GM18499 (cell line): ENCODE measurements at regions not wholly inside any gene's neighbourhood (a gene's known extent, or its start where the extent isn't known, plus 50 kb on each side); places are given as distances from the start of the nearest gene placed in this dataset.
A peak's percentile ranks its signal among the peaks of the same experiment; 100 is the strongest.

Source experiments
- ATAC-seq: cut with Tn5 transposase; IDR thresholded peaks from one replicate; pipeline ENCODE4 v1.9.1; 2021; ENCODE audit warnings: moderate number of reproducible peaks; ENCODE audit not compliant: insufficient read depth, unreplicated experiment

GRCh38 chr6:91645811-91646210, 1058.9 kb upstream of the MAP3K7 start:
- no peak for ATAC-seq

GRCh38 chr6:91637217-91637616, 1050.3 kb upstream of the MAP3K7 start:
- no peak for ATAC-seq

GRCh38 chr6:91634791-91635190, 1047.9 kb upstream of the MAP3K7 start:
- no peak for ATAC-seq

GRCh38 chr6:91633374-91634111, 1046.7 kb upstream of the MAP3K7 start:
- no peak for ATAC-seq

DNA sequence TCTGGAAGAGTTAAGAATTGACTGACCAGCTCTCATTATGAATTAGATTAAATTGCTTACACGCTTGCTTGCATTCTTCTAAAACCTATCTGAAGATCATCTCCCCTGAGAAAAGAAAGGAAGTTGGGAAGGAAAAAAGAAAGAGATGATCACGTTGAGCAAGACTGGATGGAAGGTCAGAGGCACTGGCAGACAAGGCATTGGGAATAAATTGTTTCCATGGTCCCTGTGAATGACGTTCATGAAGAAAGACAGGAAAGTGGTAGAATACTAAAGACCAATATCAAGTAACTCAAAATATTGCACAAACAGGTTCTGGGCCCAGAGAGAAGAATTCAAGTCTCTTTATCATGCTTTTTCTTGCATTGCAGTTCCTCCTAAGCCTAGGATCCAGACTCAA, 1045.4 kb upstream of the MAP3K7 start:
- ATAC-seq = no peak

DNA sequence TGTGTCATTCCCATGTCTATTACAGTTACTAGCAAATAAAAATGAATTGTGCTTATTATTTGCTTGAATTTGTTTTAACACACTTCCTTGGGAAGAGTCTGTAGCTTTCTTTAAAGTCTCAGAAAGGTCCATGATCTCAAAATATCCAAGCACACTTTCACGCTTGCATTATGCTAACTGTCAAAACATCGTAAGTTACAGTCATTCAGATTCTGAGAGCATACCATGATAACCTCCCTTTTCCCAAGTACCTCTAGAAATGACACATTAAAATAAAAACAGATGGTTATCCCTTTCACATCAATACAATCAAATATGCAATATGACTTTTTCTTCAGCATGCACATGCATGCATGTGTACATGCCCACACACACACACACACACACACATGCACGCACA, 1044.4 kb upstream of the MAP3K7 start:
- ATAC-seq = no peak

DNA sequence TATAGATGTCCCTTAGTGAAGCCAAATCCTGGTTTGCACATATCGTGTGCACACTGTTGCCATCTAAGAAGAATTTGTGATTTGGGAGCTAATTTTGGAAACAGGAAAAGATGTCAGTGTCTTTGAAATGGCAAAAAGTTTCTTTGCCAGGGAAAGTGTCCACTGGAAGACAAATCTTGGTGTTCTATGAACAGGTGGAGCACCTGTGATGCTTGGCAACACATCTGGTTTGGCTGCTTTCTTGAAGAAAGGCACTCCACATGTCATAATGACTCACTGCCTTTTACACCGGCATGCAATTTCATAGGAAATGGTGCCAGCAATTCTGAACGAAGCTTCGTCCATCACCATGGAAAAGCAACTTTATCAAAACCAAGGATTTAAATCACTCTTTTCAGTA, 1040.0 kb upstream of the MAP3K7 start:
- no peak for ATAC-seq

GRCh38 chr6:91613481-91613880, 1026.6 kb upstream of the MAP3K7 start:
- no peak for ATAC-seq

DNA sequence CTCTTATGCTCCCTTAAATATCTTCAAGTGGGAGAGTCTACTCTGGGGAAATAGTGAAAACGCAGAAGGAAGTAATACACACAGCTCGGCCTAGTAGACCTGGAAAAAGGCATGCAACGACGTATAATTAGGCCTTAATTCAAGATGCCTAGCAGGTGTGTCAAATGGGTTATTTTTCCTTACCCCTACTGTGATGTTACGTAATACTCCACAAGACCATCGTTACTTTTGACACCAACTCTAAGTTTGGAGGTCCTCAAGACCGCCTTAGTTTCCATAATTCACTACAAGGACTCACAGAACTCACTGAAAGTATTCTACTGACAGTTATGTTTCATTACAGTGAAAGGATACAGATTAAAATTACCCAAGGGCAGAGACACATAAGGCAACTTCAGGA, 1024.3 kb upstream of the MAP3K7 start:
- ATAC-seq = no peak

DNA sequence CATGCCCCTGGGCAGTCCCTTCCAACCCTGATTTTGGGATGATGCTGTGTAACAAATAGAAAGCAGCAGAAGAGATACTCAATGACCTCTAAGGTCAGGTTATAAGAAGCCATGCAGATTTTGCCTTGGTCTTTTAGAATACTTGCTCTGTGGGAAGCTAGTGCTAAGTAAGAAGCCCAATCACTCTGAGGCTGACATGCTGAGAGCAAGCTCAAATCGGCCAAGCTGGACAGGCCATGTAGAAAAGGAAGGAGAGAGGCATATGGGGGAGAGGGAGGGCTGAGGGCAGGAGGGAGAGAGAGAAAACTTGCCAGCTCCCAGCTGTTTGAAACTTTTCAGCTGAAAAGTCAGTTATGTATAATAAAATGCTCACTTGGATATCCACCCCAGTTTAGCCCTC, 1021.6 kb upstream of the MAP3K7 start:
- ATAC-seq = no peak

DNA sequence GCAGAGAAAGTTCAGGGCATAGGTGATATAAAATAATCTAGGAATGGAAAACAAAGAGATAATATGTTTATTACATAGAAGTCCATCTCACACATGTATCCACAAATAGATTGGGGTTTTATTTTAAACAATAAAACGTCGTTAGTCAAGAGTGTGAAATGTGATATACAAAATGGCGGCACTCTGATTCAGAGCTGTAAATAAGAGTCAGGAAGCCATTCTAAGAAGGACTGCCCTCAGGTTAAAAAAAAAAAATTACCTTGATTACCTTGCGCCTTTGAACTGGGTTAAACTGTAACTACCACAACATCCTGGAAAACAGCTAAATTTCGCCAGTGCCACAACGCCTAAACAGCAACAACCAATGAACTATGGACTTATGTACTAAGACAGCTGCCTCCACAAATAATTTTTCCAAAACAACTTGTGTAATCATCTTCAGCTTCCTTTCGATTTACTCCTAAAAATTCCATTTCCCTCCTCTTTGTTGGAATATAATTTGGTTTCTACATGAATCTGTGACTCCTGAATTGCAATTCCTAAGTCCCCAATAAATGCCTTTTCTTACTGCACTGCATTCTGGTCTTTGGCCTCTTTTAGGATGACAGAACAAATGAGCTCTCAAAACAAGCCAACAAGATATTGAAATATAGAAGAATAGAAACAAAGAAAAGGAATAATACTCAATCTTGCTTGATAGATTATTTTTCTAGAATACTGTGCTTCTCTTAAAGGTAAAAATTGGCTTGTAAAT, 1019.5 kb upstream of the MAP3K7 start:
- no peak for ATAC-seq

DNA sequence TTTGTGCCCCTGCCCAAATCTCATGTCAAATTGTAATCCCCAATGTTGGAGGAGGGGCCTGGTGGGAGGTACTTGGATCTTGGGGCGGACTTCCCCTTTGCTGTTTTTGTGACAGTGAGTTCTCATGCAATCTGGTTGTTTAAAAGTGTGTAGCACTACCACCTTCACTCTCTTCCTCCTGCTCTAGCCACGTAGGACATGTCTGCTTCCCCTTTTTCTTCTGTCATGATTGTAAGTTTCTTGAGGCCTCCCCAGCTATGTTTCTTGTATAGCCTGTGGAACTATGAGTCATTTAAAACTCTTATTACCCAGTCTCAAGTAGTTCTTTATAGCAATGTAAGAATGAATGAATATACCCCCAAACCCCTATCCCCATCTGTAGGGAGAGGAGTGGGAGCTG, 1013.7 kb upstream of the MAP3K7 start:
- ATAC-seq = no peak

DNA sequence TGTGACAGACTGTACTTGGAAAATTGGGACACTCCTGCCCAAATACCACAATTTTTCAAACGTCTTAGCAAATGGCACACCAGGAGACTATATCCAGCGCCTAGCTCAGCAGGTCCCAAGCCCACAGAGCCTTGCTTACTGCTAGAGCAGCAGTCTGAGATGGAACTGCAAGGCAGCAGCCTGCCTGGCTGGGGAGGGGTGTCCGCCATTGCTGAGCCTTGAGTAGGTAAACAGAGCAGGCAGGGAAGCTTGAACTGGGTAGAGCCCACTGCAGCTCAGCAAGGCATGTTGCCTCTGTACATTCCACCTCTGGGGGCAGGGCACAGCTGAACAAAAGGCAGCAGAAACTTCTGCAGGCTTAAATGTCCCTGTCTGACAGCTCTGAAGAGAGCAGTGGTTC, 1003.3 kb upstream of the MAP3K7 start:
- no peak for ATAC-seq

DNA sequence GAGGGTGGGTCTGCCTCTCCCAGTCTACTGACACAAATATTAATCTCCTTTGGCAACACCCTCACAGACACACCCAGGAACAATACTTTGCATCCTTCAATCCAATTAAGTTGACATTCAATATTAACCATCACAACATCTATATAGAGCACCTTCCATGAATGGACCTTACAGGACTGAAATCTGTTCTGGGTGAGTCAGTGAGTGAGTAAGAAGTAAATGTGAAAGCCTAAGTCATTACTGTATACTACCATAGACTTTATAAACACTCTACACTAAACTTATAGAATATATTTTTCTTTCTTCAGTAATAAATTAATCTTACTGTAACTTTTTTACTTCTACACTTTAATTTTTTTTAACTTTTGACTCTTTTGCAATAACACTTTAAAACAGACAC, 993.8 kb upstream of the MAP3K7 start:
- ATAC-seq = no peak

DNA sequence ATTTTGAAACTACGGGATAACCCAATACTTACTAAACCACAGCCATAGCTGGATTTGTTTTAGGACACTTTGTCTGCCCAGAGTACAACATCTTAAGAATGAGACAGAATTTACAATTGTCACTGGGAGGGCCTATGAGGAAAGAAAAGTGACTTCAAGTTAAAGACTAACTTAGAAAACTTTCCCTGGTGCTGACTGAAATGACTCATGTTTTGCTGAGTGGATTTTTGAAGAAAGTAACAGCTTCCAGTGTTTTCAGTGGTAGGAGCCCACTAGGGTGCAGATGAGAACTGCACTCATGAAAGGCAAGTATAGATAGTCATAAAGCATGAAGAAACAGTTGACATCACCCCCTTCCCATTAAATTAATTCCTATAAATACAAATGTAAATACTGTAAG, 988.2 kb upstream of the MAP3K7 start:
- peak; percentile 70 for ATAC-seq

DNA sequence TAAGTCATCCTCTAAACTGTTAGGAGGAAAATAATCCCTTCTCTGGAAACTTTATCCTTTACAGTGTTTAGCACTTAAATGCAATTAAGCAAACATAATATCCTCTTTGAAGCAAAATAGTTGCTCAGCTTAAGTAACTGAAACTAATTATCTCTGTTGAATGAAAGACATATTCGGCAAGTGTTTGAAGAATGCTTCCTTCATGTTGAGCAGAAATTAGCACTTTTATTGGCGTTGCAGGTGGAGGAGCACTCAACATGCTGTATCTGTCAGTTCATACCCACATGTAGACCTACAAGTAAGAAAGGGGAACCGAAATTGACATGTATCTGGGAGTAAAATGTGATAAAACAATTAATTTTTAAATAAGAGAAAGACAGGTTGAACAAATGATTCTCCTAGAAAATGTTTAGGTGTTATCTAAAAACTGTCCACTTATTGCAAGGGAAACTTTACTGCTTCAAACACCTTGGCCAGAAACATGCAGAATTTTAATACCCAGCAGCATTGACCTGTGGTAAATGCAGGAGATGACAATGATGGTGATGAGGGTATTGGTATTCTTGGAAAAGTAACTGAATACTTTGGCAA, 987.0 kb upstream of the MAP3K7 start:
- no peak for ATAC-seq

DNA sequence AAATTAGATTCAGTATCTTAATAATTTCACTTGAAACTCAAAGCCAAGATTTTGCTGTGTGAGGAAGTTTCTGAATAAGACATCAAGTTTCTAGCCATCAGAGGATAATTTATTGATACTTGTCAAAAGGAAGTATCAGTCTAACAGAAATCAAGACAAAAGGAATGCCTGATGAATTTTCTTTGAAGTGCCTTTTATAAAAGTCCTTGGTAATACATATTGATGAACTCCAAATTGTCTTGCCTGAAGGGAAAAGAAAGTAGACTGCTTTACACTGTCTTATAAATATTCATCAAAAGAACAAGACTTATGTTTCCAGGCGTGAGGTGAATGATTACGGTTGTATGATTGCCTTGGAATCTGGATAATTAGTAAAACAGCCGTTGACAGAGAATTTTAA, 986.0 kb upstream of the MAP3K7 start:
- no peak for ATAC-seq

DNA sequence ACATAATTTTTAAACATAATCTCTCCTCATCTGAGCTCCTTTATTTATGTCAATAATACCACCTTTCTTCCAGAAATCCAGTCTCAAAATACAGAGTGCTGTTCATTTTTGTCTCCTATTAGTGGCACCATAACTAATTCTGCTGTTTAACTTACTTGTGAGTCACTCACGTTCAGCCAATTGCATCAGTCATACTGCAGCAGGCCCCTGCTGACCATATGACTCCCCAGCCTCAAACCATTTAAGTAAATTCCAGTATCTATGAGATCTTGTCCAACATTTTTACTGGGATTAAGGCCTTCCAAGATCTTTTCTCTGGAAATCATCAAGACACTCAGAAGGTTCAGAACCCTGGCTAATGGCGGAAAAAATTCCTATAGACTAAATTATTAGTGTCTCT, 982.2 kb upstream of the MAP3K7 start:
- ATAC-seq = no peak

DNA sequence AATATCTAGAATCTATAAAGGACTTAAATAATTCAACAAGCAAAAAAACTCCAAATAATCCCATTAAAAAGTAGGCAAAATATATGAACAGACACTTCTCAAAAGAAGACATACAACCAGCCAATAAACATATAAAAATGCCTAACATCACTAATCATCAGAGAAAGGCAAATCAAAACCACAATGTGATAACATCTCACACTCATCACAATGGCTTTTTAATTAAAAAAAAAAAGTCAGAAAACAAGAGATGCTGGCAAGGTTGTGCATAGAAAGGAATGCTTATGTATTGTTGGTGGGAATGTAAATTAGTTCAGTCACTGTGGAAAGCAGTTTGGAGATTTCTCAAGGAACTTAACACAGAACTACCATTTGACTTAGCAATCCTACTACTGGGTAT, 979.6 kb upstream of the MAP3K7 start:
- ATAC-seq = no peak

DNA sequence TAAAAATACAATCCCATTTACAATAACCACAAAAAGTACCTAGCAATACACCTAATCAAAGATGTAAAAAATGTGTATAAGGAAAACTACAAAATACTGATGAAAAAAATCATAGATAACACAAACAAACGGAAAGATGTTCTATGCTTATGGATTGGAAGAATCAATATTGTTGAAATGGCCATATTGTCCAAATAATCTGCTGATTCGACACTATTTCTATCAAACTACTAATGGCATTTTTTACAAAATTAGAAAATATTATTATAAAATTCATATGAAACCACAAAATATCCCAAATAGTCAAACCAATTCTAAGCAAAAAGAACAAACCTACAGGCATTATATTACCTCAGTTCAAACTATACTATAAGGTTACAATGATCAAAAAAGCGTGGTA, 978.3 kb upstream of the MAP3K7 start:
- no peak for ATAC-seq

DNA sequence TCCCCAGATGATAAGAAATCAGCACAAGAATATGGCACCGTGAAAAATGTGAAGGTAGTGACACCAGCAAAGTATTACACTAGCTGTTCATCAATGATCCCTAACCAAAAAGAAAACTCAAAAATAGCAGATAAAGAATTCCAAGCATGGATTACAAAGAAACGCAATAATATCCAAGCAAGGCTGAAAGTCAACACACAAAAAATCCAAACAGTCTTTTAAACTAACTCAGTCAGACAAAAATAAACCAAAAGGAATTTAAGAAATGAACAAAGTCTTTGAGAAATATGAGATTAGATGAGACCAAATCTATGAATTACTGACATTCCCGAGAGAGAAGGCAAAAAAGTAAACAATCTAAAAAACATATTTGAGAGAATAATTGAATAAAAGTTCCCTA, 976.1 kb upstream of the MAP3K7 start:
- ATAC-seq = no peak

GRCh38 chr6:91560409-91560808, 973.5 kb upstream of the MAP3K7 start:
- no peak for ATAC-seq
